ENCODE measurements at regions not wholly inside any gene's neighbourhood (a gene's known extent, or its start where the extent isn't known, plus 50 kb on each side); places are given as distances from the start of the nearest gene placed in this dataset.
"Not testable (repeated sequence)": the region's sequence is repeated elsewhere in the genome, so short reads cannot be mapped to it uniquely, and the experiment has no call there.

GRCh38 chr4:4950561-4951290 lies 68.5 kb downstream of the CYTL1 start:
- H3K4me1 Mint-ChIP-seq, result peaks cover 14% of the 10 kb centered on the region
- no peak for ATAC-seq (ENCODE audit: low read depth)
- Histone ChIP-seq H3K27ac (ENCODE audit: low read length in 2 of 2) (no peak overlapping the region), H3K9me3 (ENCODE audit: control extremely low read depth in 1 of 3, control insufficient read depth in 2 of 3, insufficient read depth in 1 of 3, low read length in 2 of 3) (peaks cover 0 to 9% (median 5%) of the 10 kb centered on the region in 3 donors), H3K4me1 (ENCODE audit: control insufficient read depth in 2 of 2, insufficient read depth in 2 of 2, low read length in 2 of 2) (no peaks in the 10 kb centered on the region), H4K20me1 (ENCODE audit: control insufficient read depth, insufficient read depth, low read length, poor library complexity, severe bottlenecking) (no peaks in the 10 kb centered on the region), H3K4me2 (replicated peaks; ENCODE audit: low read depth, low read length, poor library complexity, severe bottlenecking) (no peak overlapping the region), H3K9ac (ENCODE audit: low read length) (no peak overlapping the region), H3K4me3 (ENCODE audit: control extremely low read depth in 1 of 5, extremely low read depth in 1 of 5, insufficient read depth in 1 of 5, low read depth in 2 of 5, low read length in 4 of 5) (no peak overlapping the region), H2AFZ (ENCODE audit: insufficient read depth, low read depth, low read length, poor library complexity, severe bottlenecking) (no peak overlapping the region), H3K36me3 (replicated peaks in 1 of 2; ENCODE audit: control extremely low read depth in 1 of 2, control insufficient read depth in 1 of 2, extremely low read depth in 1 of 2, insufficient read depth in 2 of 2, low read length in 1 of 2) (no peaks in the 10 kb centered on the region), H3K79me2 (ENCODE audit: control insufficient read depth, insufficient read depth, low read length) (no peaks in the 10 kb centered on the region), H3K27me3 (replicated peaks in 1 of 4; ENCODE audit: control extremely low read depth in 1 of 4, control insufficient read depth in 3 of 4, insufficient read depth in 4 of 4, low read length in 3 of 4) (no peaks in the 10 kb centered on the region)
- H3K27me3 Mint-ChIP-seq, result no peaks in the 10 kb centered on the region
- no peak overlapping the region for H3K4me3 Mint-ChIP-seq
- intact Hi-C loops (cut with micrococcal nuclease), result no loop called here
- WGBS (ENCODE audit: insufficient coverage), result 82% methylated on average over 5 of the region's 9 CpGs
- CTCF ChIA-PET, result interaction anchor here (1.5 to 1.6 kb wide), 2 partner anchors 23 to 43 kb away, joined by 3 read pairs; no protein-coding TSS in a partner anchor
- no peak overlapping the region for H3K27ac Mint-ChIP-seq
- POLR2A ChIA-PET, result no interaction called here
- no peak for TF ChIP-seq EZH2 (IDR thresholded peaks at IDR 0.05; ENCODE audit: borderline replicate concordance, insufficient read depth, low read depth, low read length, poor library complexity, severe bottlenecking)
- TF ChIP-seq CTCF (IDR thresholded peaks at IDR 0.05), result no peak
- no peaks in the 10 kb centered on the region for H3K9me3 Mint-ChIP-seq (ENCODE audit: insufficient read depth)
- no peak for DNase-seq

- Histone ChIP-seq H3K79me2 (ENCODE audit: control insufficient read depth, insufficient read depth, low read length) (no peaks in the 10 kb centered on the region), H4K20me1 (ENCODE audit: control insufficient read depth, insufficient read depth, low read length, poor library complexity, severe bottlenecking) (no peaks in the 10 kb centered on the region), H3K9me3 (ENCODE audit: control extremely low read depth in 1 of 3, control insufficient read depth in 2 of 3, insufficient read depth in 1 of 3, low read length in 2 of 3) (peaks cover 0 to 7% (median 2%) of the 10 kb centered on the region in 3 donors), H2AFZ (ENCODE audit: insufficient read depth, low read depth, low read length, poor library complexity, severe bottlenecking) (no peak overlapping the region), H3K27ac (ENCODE audit: low read length in 2 of 2) (no peak overlapping the region), H3K27me3 (replicated peaks in 1 of 4; ENCODE audit: control extremely low read depth in 1 of 4, control insufficient read depth in 3 of 4, insufficient read depth in 4 of 4, low read length in 3 of 4) (no peaks in the 10 kb centered on the region), H3K4me1 (ENCODE audit: control insufficient read depth in 2 of 2, insufficient read depth in 2 of 2, low read length in 2 of 2) (no peaks in the 10 kb centered on the region), H3K4me2 (replicated peaks; ENCODE audit: low read depth, low read length, poor library complexity, severe bottlenecking) (no peak overlapping the region), H3K9ac (ENCODE audit: low read length) (no peak overlapping the region), H3K4me3 (ENCODE audit: control extremely low read depth in 1 of 5, extremely low read depth in 1 of 5, insufficient read depth in 1 of 5, low read depth in 2 of 5, low read length in 4 of 5) (no peak overlapping the region), H3K36me3 (replicated peaks in 1 of 2; ENCODE audit: control extremely low read depth in 1 of 2, control insufficient read depth in 1 of 2, extremely low read depth in 1 of 2, insufficient read depth in 2 of 2, low read length in 1 of 2) (no peaks in the 10 kb centered on the region)
- H3K4me1 Mint-ChIP-seq, result peaks cover 5% of the 10 kb centered on the region
- H3K27ac Mint-ChIP-seq, result no peak overlapping the region
- ChIA-PET POLR2A (no interaction called here), CTCF (interaction anchor here (1.6 kb wide), 1 partner anchor 25 kb away, joined by 3 read pairs; no protein-coding TSS in a partner anchor)
- no peak for ATAC-seq (ENCODE audit: low read depth)
- no peak overlapping the region for H3K4me3 Mint-ChIP-seq
- DNase-seq, result no peak
- intact Hi-C loops (cut with micrococcal nuclease), result no loop called here
- no peaks in the 10 kb centered on the region for H3K27me3 Mint-ChIP-seq
- TF ChIP-seq CTCF (IDR thresholded peaks at IDR 0.05) (no peak), EZH2 (IDR thresholded peaks at IDR 0.05; ENCODE audit: borderline replicate concordance, insufficient read depth, low read depth, low read length, poor library complexity, severe bottlenecking) (no peak)
- H3K9me3 Mint-ChIP-seq (ENCODE audit: insufficient read depth), result no peaks in the 10 kb centered on the region
- WGBS (ENCODE audit: insufficient coverage), result 80% methylated on average over 1 of the region's 2 CpGs
Observed at GRCh38 chr4:4952273-4952672, 67.0 kb downstream of the CYTL1 start.

GRCh38 chr4:4959344-4960074 lies 59.7 kb downstream of the CYTL1 start:
- DNase-seq; H3K4me1 ChIP-seq (ENCODE audit: control insufficient read depth in 2 of 2, insufficient read depth in 2 of 2, low read length in 2 of 2); H4K20me1 ChIP-seq (ENCODE audit: control insufficient read depth, insufficient read depth, low read length, poor library complexity, severe bottlenecking); H3K27ac ChIP-seq (ENCODE audit: low read length in 2 of 2); H3K27me3 Mint-ChIP-seq; H3K4me3 ChIP-seq (ENCODE audit: control extremely low read depth in 1 of 5, extremely low read depth in 1 of 5, insufficient read depth in 1 of 5, low read depth in 2 of 5, low read length in 4 of 5); H3K9ac ChIP-seq (ENCODE audit: low read length); H2AFZ ChIP-seq (ENCODE audit: insufficient read depth, low read depth, low read length, poor library complexity, severe bottlenecking); H3K4me1 Mint-ChIP-seq; H3K4me2 ChIP-seq (replicated peaks; ENCODE audit: low read depth, low read length, poor library complexity, severe bottlenecking); H3K4me3 Mint-ChIP-seq; CTCF ChIA-PET; H3K79me2 ChIP-seq (ENCODE audit: control insufficient read depth, insufficient read depth, low read length); H3K27ac Mint-ChIP-seq; H3K27me3 ChIP-seq (replicated peaks in 1 of 4; ENCODE audit: control extremely low read depth in 1 of 4, control insufficient read depth in 3 of 4, insufficient read depth in 4 of 4, low read length in 3 of 4); intact Hi-C loops (cut with micrococcal nuclease); POLR2A ChIA-PET; H3K36me3 ChIP-seq (replicated peaks in 1 of 2; ENCODE audit: control extremely low read depth in 1 of 2, control insufficient read depth in 1 of 2, extremely low read depth in 1 of 2, insufficient read depth in 2 of 2, low read length in 1 of 2); ATAC-seq (ENCODE audit: low read depth): not testable (repeated sequence)
- H3K9me3 Mint-ChIP-seq (ENCODE audit: insufficient read depth), result peaks cover 16% of the 10 kb centered on the region
- peaks cover 13 to 32% (median 16%) of the 10 kb centered on the region in 3 donors for H3K9me3 ChIP-seq (ENCODE audit: control extremely low read depth in 1 of 3, control insufficient read depth in 2 of 3, insufficient read depth in 1 of 3, low read length in 2 of 3)
- WGBS (ENCODE audit: insufficient coverage), result 98% methylated on average over 14 of the region's 29 CpGs

All from B cell (primary cell).